AG04450 (cell line): ENCODE measurements at regions not wholly inside any gene's neighbourhood (a gene's known extent, or its start where the extent isn't known, plus 50 kb on each side); places are given as distances from the start of the nearest gene placed in this dataset.

Experiments
- CTCF ChIA-PET: fragments of 300-600, 350-600 bp; formaldehyde crosslinking; extraction: SDS; loops from one replicate; lab custom pipeline; 2022; ENCODE audit warnings: antibody characterized with exemption, inconsistent platforms; lab: Charles Lee
- POLR2A ChIA-PET: fragments of 350-600 bp; formaldehyde crosslinking; extraction: SDS; loops from one replicate; lab custom pipeline; 2021; ENCODE audit warnings: antibody characterized with exemption, inconsistent platforms; lab: Yijun Ruan, JAX
- DNase-seq: peaks from one replicate; pipeline ENCODE4 v3.0.0-alpha.2; 2011; ENCODE audit warnings: low read depth, low spot score
- H3K27ac ChIP-seq: one replicate; pipeline ENCODE4 v1.5.1; 2012; ENCODE audit warnings: low read depth, low read length, control low read depth
- H3K27me3 ChIP-seq: one replicate; pipeline ENCODE4 v1.6.0; 2012; ENCODE audit warnings: low read length; ENCODE audit not compliant: control insufficient read depth, insufficient read depth
- H3K4me3 ChIP-seq: 2 replicates; pipeline ENCODE4 v1.5.1; 2011; ENCODE audit warnings: mild to moderate bottlenecking, low read depth, low read length, control low read depth
- H3K9me3 ChIP-seq: 2 replicates; pipeline ENCODE4 v1.5.1; 2012; ENCODE audit warnings: low read length; ENCODE audit not compliant: control insufficient read depth, insufficient read depth
- TF ChIP-seq, protein P1 (sequence below): IDR thresholded peaks from 2 replicates; pipeline ENCODE4 v1.5.1; 2011; ENCODE audit warnings: low read depth, low read length, control low read depth, inconsistent platforms

DNA sequence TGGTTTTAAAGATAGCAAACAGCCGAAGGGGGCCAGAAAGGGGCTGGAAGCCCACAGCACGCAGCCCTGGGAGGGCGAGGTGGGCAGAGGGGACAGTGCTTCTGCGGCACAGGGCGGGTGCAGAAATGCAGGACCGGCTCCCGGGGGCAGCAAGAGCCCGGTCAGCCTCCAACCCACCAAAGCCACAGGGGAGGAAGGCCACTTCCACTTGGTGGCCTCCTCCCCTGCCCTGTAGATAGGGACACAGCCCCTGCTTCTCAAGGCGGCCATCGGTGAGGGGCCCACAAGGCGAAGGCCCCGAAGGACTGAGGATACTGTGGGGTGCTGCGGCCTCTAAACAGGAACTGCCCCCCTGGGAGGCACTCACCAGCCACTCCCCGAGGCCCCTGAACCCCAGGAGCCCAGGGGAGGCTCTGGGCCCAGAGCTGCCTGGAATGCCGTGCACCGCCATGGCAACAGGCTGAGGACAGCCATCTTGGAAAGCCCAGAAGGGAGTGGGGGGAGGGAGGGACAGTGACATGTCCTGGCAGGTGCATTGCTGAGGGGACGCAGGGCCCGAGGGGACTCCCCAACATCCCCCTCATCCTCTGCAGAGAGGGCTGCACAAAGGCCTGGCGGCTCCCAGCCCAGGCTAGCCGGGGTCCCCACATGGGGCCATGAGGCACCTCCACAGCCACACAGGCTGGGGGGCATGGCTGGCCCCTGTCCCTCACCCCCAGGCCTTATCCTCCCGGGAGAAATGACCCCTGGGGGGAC is 114.7 kb downstream of the NCOR2 start:
- H3K27me3 ChIP-seq, result no peaks in the 10 kb centered on the region
- POLR2A ChIA-PET, result interaction anchor here (1.2 kb wide), 1 partner anchor 30 kb away, joined by 4 read pairs; no protein-coding TSS in a partner anchor
- H3K4me3 ChIP-seq, result no peak overlapping the region
- H3K9me3 ChIP-seq, result no peaks in the 10 kb centered on the region; the same call in 1 of the 2 replicates
- TF ChIP-seq, protein P1, sequence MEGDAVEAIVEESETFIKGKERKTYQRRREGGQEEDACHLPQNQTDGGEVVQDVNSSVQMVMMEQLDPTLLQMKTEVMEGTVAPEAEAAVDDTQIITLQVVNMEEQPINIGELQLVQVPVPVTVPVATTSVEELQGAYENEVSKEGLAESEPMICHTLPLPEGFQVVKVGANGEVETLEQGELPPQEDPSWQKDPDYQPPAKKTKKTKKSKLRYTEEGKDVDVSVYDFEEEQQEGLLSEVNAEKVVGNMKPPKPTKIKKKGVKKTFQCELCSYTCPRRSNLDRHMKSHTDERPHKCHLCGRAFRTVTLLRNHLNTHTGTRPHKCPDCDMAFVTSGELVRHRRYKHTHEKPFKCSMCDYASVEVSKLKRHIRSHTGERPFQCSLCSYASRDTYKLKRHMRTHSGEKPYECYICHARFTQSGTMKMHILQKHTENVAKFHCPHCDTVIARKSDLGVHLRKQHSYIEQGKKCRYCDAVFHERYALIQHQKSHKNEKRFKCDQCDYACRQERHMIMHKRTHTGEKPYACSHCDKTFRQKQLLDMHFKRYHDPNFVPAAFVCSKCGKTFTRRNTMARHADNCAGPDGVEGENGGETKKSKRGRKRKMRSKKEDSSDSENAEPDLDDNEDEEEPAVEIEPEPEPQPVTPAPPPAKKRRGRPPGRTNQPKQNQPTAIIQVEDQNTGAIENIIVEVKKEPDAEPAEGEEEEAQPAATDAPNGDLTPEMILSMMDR, result no peak
- no peak overlapping the region for H3K27ac ChIP-seq
- CTCF ChIA-PET, result interaction anchor here (0.5 kb wide), 1 partner anchor 303 kb away, joined by 4 read pairs; no protein-coding TSS in a partner anchor
- DNase-seq, result no peak

DNA sequence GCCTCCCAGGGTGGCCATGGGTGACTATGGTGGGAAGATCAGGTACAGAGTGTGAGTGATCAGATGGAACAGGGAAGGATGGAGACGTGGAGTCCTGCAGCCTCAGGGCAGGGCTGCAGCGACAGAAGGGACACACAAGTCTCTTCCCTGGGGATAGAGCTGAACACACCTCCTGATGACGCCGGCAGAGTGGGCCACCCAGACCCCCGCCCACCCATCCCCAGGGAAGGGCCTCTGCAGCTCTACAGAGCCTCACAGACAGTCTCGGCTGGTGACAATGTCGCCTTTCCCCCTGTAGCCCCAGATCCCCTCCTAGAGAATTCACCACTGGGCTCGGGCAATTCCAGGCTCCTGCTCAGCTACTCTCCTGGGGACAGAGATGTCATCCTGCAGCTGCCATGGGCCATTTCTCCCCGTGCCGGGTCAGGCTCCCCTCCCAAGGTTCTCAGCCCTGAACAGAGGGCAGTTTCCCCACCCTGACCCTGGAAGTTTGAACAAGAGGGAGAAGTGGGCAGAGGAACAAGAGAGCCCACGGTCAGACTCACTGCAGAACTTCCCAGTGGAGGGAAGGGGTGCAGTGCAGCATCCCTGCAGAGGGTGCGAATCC is 115.7 kb downstream of the NCOR2 start:
- ChIA-PET POLR2A (no interaction called here), CTCF (no interaction called here)
- Histone ChIP-seq H3K9me3 (no peaks in the 10 kb centered on the region; the same call in 1 of the 2 replicates), H3K27me3 (no peaks in the 10 kb centered on the region), H3K27ac (no peak overlapping the region), H3K4me3 (no peak overlapping the region)
- TF ChIP-seq, protein P1, result no peak
- DNase-seq, result no peak

DNA sequence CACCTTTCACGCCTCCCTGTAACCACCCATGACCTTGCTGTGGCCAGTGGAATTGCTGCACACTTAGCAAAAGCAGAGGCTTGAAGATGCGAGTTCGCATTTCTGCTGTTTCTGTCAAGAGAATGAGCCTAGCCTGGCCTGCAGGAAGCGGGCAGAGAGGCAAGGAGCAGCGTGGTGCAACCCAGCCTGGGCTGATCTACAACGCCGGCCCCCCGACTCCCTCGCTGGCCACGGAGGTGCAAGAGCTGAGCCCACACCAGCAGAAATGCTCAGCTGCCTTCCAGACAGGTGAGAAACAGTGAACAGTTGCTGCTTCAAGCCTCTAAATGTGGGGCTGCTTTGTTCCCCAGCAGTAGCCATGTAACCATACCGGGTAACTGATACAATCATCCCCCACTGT is 116.4 kb downstream of the NCOR2 start:
- H3K4me3 ChIP-seq, result no peak overlapping the region
- TF ChIP-seq, protein P1, result no peak
- POLR2A ChIA-PET, result no interaction called here
- H3K27me3 ChIP-seq, result no peaks in the 10 kb centered on the region
- DNase-seq, result no peak
- CTCF ChIA-PET, result no interaction called here
- H3K27ac ChIP-seq, result no peak overlapping the region
- H3K9me3 ChIP-seq, result no peaks in the 10 kb centered on the region; the same call in 1 of the 2 replicates

DNA sequence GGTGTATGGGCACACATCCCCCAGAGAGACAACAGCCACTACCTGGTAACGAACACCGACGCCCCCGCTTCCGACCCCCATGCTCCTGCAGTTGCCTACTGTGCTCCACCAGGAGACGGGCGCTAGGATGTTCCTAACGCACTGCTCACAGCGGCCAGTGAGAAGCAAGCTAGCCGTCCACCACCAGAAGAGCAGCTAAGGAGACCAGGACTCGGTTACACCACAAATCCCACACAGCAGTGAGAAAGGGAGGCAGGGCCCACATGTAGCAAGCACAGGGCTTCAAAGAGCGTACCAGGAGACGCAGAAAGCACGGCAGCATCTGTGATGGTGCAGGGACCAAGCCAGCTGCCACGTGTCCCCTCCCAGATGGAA is 117.0 kb downstream of the NCOR2 start:
- Histone ChIP-seq H3K9me3 (no peaks in the 10 kb centered on the region; the same call in 1 of the 2 replicates), H3K27ac (no peak overlapping the region), H3K4me3 (no peak overlapping the region), H3K27me3 (no peaks in the 10 kb centered on the region)
- TF ChIP-seq, protein P1, result no peak
- CTCF ChIA-PET, result no interaction called here
- POLR2A ChIA-PET, result no interaction called here
- no peak for DNase-seq

DNA sequence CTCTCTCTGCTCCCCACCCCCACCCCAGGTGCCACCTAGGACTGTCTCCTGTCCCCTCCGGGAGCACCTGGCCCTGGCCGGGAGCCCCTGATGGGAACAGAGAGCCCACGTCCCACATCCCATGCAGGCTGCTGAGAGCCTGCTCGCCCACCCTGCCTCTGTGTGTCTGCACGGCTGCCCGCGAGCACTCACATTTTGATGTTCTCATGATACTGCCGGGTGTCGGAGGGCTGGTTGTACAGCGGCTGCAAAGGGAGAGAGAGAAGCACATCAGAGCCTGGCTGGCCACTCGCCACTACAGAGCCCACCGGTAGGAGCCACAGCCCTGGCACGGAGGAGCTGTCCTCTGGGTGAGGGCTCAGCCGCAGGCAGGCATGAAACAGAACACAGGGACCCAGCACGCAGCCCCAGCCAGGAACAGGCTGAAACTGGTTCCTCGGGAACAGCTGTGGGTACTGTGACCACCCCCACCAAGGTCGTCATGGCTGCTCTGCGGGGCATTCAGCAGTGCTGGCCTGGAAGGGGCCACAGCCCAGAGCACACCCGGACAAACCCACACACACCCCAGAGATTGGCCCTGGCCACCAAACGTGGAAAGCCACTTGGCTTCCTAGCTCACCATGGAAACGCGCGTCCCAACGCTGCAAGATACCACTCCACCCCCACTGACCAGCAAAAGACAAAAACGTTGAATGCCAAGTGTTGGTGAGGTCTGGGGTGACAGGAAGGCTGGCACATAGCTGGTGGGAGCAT is 117.6 kb downstream of the NCOR2 start:
- no peak for DNase-seq
- no peaks in the 10 kb centered on the region; the same call in 1 of the 2 replicates for H3K9me3 ChIP-seq
- H3K27ac ChIP-seq, result no peak overlapping the region
- CTCF ChIA-PET, result no interaction called here
- H3K4me3 ChIP-seq, result no peak overlapping the region
- H3K27me3 ChIP-seq, result no peaks in the 10 kb centered on the region
- POLR2A ChIA-PET, result no interaction called here
- TF ChIP-seq, protein P1, result no peak
